Anterior cingulate cortex (tissue), 58 donors: ENCODE measurements at regions not wholly inside any gene's neighbourhood (a gene's known extent, or its start where the extent isn't known, plus 50 kb on each side); places are given as distances from the start of the nearest gene placed in this dataset.

ENCODE experiments used
- DNase-seq, 58 donors: peaks; one replicate each; lab custom pipeline; 2025; lab: John Stamatoyannopoulos, UW

- no peak for DNase-seq
Measured at GRCh38 chr21:34192646-34193285, 119.4 kb downstream of the MRPS6 start.

GRCh38 chr21:34195335-34195734 lies 122.0 kb downstream of the MRPS6 start:
- no peak for DNase-seq

DNA sequence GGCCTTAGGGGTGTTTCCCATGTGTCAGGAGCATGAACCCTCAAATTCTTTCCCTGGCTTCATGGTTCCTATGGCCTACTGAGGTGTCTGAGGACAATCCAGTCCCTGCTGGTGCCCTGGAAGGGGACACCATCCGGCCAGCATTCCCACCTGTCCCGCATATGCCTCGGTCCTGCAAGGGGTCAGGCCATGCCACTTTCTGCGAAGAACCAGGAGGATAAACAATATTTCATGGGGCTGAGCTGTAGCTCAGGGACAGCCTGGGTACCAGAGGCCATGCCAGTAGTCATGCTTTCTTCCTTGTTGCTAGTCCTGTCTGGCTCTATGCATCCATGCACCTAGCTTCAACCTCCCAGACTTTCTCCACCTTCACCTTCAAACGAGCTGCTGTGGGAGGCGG lies 123.6 kb downstream of the MRPS6 start:
- DNase-seq: no peak

DNA sequence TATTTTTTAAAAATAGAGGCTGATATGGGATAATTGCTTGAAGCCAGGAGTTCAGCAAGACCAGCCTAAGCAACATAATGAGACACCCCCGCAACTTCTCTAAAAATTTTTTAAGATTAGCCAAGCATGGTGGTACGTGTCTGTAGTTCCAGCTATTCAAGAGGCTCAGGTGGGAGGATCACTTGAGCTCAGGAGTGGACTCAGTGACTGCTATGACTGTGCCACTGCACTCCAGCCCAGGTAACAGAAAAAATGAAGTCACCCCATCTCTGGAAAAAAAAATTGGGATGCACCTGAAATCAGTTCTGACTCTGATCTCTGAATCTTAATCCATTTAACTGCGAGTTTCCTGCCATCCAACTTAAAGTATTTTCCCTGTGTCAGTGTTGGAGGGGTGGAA lies 124.2 kb downstream of the MRPS6 start:
- no peak for DNase-seq

DNA sequence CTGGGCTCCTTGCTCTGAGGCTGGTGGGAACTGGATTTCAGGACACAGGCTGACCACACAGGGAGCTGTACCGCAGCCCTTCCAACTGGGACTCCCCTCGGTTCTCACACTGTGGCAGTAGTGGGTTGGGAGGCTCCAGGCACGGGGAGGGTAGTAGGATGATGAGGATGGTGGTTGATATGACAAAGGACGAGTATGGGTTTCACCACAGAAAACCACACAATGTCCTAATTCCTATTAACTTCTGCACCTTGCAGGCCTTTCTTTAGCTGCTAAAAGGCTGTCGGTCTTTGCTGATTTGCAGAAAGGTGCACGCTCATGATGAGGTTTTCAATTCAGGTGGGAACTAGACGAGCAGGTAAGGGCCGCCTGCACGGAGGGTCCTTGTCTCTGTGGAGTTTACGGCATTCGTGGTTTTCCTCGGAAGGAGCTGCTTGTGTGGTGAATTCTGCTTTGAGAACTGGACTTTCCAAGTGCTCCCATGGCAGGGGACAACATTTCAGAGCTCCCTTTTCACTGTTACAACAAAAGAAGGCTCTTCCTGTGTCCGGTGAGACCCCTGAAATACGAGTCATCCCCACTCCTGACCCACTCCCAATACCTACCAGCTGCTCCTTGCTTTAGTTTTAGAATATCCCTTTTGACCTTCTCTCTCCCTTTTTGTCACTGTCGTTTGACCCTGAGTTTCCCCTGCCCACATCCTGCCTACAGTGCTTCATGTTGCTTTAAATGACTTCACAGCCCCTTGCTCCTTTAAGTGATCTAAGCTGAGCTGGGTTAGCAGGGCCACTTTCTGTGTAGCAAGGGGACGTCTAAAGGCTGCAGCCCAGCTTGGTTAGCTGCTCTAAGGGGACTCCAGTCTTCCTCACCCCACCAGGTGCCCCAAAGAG lies 125.1 kb downstream of the MRPS6 start:
- DNase-seq: no peak

GRCh38 chr21:34199121-34199910 lies 125.9 kb downstream of the MRPS6 start:
- DNase-seq: no peak

GRCh38 chr21:34200288-34200905 lies 127.0 kb downstream of the MRPS6 start:
- DNase-seq: no peak

DNA sequence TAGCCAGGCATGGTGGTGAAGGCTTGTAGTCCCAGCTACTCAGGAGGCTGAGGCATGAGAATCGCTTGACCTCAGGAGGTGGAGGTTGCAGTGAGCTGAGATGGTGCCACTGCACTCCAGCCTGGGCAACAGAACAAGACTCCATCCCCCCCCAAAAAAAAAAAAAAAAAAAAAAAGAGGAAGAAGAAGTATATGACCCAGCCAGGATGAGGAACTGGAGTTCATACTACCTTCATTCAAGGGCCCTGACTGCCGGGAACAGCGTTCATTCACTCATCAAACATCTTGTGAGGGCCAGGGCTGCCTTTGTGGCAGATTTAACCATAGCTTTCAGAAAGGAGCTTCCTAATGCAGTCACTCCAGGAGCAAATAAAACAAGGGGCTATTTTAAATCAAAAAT lies 127.6 kb downstream of the MRPS6 start:
- DNase-seq: no peak

- no peak for DNase-seq
Measured at GRCh38 chr21:34201481-34201858, 128.1 kb downstream of the MRPS6 start.

GRCh38 chr21:34202553-34203372 lies 129.4 kb downstream of the MRPS6 start:
- DNase-seq: peak in 12 of 58 donors; percentile 10 to 54 (median 28)

DNA sequence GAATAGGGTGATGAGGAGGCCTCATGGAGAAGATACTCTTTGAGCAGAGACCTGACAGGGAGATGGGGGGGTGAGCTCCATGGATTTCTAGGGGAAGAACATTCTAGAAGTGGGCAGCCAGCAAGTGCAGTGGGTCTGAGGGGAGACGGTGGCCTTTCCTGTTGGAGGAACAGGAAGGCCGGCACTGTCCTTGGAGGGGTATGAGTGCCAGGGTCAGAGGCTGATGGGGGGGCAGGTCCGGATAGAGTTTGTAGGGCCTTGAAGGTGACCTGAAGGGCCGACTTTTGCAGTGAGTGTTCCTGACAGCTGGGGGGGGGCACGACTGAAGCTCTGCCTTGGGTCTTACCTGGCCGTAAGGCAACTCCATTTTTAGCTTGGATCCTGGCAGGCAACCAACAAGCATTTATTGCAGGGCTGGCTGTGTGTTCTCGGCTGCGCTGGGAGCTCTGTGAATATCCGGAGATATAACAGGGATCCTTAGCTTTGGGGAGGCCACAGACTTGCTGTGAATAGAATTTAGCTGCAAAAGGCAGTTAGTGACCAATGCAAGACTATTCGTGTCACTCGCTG lies 130.6 kb downstream of the MRPS6 start:
- peak in 3 of 58 donors; percentile 19 to 47 (median 30) for DNase-seq

- DNase-seq: peak in 12 of 58 donors; percentile 6 to 52 (median 18)
Measured at GRCh38 chr21:34204481-34205439, 131.4 kb downstream of the MRPS6 start.

DNA sequence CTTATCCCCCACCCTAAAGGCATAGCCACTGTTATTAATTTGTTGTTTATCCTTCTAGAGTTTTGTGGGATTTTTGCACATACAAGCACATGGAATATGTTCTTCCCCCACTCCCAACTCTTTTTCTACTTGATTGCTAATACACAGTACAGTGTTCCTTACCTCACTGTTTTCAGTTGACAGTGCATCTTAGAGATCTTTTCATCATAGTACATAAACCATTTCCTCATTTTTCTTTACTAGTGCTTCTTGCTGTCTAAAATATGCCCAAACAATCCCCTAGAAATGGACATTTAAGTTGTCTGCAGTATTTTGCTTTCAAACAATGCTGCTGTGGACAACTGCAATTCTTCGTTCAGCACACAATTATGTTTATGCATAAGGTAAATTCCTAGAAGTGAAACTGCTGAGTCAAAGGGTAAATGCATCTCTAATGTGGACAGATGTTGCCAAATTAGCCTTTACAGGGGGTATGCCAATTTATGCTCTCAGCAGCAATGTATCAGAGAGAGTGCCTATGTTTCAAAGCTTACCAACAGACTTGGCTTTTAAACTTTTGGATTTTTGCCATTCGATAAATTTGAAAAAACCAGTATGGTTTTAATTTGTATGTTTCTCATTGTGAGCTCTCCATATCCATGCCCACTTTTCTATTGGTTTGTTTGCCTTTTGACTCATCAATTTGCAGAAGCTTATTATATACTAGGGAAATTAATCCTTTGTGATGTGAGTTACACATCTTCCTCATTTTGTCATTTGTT lies 132.6 kb downstream of the MRPS6 start:
- DNase-seq: no peak

- no peak for DNase-seq
Measured at GRCh38 chr21:34213959-34214358, 140.6 kb downstream of the MRPS6 start.

DNA sequence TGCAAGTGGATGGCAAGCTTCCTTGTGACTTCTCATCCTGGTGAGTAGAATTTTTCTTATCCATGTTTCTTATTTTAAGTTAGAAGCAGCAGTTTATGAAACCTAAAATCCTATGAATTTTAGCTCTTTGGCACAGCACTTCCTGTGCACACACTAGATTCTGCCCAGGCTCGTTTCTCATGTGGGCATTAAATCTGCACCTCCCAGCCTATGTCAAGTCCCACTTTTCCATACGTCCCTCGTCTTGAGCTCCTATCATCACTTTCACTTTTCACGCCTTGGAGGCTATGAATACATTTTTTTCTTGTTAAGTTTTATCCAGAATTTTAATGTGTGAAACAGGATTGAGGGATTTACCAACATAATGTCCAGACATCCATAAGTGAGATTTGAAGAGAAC lies 142.1 kb downstream of the MRPS6 start:
- DNase-seq: no peak

- no peak for DNase-seq
Measured at GRCh38 chr21:34215911-34216717, 142.7 kb downstream of the MRPS6 start.

GRCh38 chr21:34216718-34217032 lies 143.3 kb downstream of the MRPS6 start:
- DNase-seq: no peak
